OCI-LY7 (cell line): ENCODE measurements at regions not wholly inside any gene's neighbourhood (a gene's known extent, or its start where the extent isn't known, plus 50 kb on each side); places are given as distances from the start of the nearest gene placed in this dataset.

Experiments
- BruUV-seq: library from RNA; stranded (reverse); fragments of 400-500 nt; replicated peaks from 2 replicates; lab custom pipeline; 2021; lab: Mats Ljungman, UMichigan
- CTCF ChIA-PET: fragments of 300-600 bp; sonication (Branson Sonifier 250); formaldehyde crosslinking; loops from one replicate; lab custom pipeline; 2022; ENCODE audit warnings: antibody characterized with exemption; ENCODE audit not compliant: unreplicated experiment; lab: Charles Lee
- POLR2A ChIA-PET: fragments of 300-600 bp; sonication (Branson Sonifier 250); formaldehyde crosslinking; loops from one replicate; lab custom pipeline; 2022; ENCODE audit warnings: antibody characterized with exemption; lab: Charles Lee
- DNase-seq: peaks from one replicate; pipeline ENCODE4 v3.0.0-alpha.2; 2015; ENCODE audit warnings: low spot score
- H2AFZ ChIP-seq: fragments of 200-600 bp; sonication (generic), shearing (Covaris generic); 2 replicates; pipeline ENCODE4 v1.6.1; 2014; ENCODE audit warnings: mild to moderate bottlenecking, antibody characterized with exemption, low read length, moderate library complexity
- H3K27ac ChIP-seq: fragments of 200-600 bp; sonication (generic); 2 replicates; pipeline ENCODE4 v1.5.1; 2014; ENCODE audit warnings: mixed run types, low read depth, mild to moderate bottlenecking, moderate library complexity, low read length, inconsistent platforms; ENCODE audit not compliant: poor library complexity, severe bottlenecking
- H3K36me3 ChIP-seq: fragments of 200-600 bp; sonication (generic); 2 replicates; pipeline ENCODE4 v1.6.1; 2014; ENCODE audit warnings: mild to moderate bottlenecking, antibody characterized with exemption, low read length, moderate library complexity, mixed read lengths; ENCODE audit not compliant: insufficient read depth
- H3K4me1 ChIP-seq: fragments of 200-600 bp; sonication (generic); 2 replicates; pipeline ENCODE4 v1.5.1; 2014; ENCODE audit warnings: mild to moderate bottlenecking, low read length; ENCODE audit not compliant: insufficient read depth, poor library complexity, severe bottlenecking
- H3K4me2 ChIP-seq: fragments of 200-600 bp; sonication (generic); 2 replicates; pipeline ENCODE4 v1.6.1; 2014; ENCODE audit warnings: mild to moderate bottlenecking, low read length
- H3K4me3 ChIP-seq: fragments of 200-600 bp; sonication (generic); 2 replicates; pipeline ENCODE4 v1.5.1; 2014; ENCODE audit warnings: mild to moderate bottlenecking, low read depth, low read length; ENCODE audit not compliant: poor library complexity, severe bottlenecking
- H3K79me2 ChIP-seq: fragments of 200-600 bp; sonication (generic); 2 replicates; pipeline ENCODE4 v1.6.1; 2016; ENCODE audit warnings: low read depth, mild to moderate bottlenecking, low read length, moderate library complexity, mixed read lengths; ENCODE audit not compliant: insufficient read depth
- H3K9me2 ChIP-seq: fragments of 200-600 bp; sonication (generic); 2 replicates; pipeline ENCODE4 v1.6.1; 2016; ENCODE audit warnings: mild to moderate bottlenecking, low read length, mixed read lengths; ENCODE audit not compliant: insufficient read depth
- H3K9me3 ChIP-seq: fragments of 200-600 bp; sonication (generic); 2 replicates; pipeline ENCODE4 v1.6.1; 2014; ENCODE audit warnings: mild to moderate bottlenecking, mixed run types, low read length, mixed read lengths
- H4K20me1 ChIP-seq: fragments of 200-600 bp; sonication (generic); 2 replicates; pipeline ENCODE4 v1.6.1; 2014; ENCODE audit warnings: mild to moderate bottlenecking, antibody characterized with exemption, low read length, moderate library complexity, mixed read lengths; ENCODE audit not compliant: insufficient read depth
- CTCF ChIP-seq: fragments of 200-600 bp; sonication (generic); conservative IDR thresholded peaks from 2 replicates; pipeline ENCODE4 v1.5.1; 2014; ENCODE audit warnings: mild to moderate bottlenecking, antibody characterized with exemption, low read length, moderate library complexity, mixed read lengths
- EZH2phosphoT487 ChIP-seq: fragments of 200-600 bp; sonication (generic); IDR thresholded peaks from 2 replicates; pipeline ENCODE4 v1.6.1; 2018; ENCODE audit warnings: low read depth, borderline replicate concordance, mild to moderate bottlenecking, mixed run types, antibody characterized with exemption, low read length, moderate library complexity, mixed read lengths
- intact Hi-C: fragments of 100-400 bp; cut with micrococcal nuclease; formaldehyde crosslinking; loops from one replicate; pipeline ENCODE4 v1.10.0; 2022; ENCODE audit not compliant: unreplicated experiment

- ChIA-PET CTCF (no interaction called here), POLR2A (no interaction called here)
- intact Hi-C loops: no loop called here
- Histone ChIP-seq H4K20me1 (no peaks in the 10 kb centered on the region), H3K79me2 (no peaks in the 10 kb centered on the region), H3K4me1 (no peaks in the 10 kb centered on the region), H3K9me2 (no peaks in the 10 kb centered on the region), H2AFZ (no peak overlapping the region), H3K9me3 (no peaks in the 10 kb centered on the region), H3K4me3 (no peak overlapping the region), H3K36me3 (no peaks in the 10 kb centered on the region), H3K27ac (no peak overlapping the region), H3K4me2 (no peak overlapping the region)
- no TSS peak for BruUV-seq
- TF ChIP-seq CTCF (no peak), EZH2phosphoT487 (no peak)
- no peak for DNase-seq
Measured at GRCh38 chr6:68476611-68477010, 158.5 kb upstream of the ADGRB3 start.

- CTCF ChIA-PET: no interaction called here
- BruUV-seq: no TSS peak
- H4K20me1 ChIP-seq: no peaks in the 10 kb centered on the region
Measured at GRCh38 chr6:68473433-68474210, 161.5 kb upstream of the ADGRB3 start.

More at GRCh38 chr6:68473433-68474210, 161.5 kb upstream of the ADGRB3 start:
- no peak for TF ChIP-seq CTCF
- TF ChIP-seq EZH2phosphoT487: no peak
- no peak overlapping the region for H3K4me3 ChIP-seq
- H3K4me1 ChIP-seq: no peaks in the 10 kb centered on the region
- no peaks in the 10 kb centered on the region for H3K36me3 ChIP-seq
- H3K9me2 ChIP-seq: no peaks in the 10 kb centered on the region
- no peak overlapping the region for H3K4me2 ChIP-seq
- intact Hi-C loops: no loop called here
- no peak overlapping the region for H3K27ac ChIP-seq
- H3K79me2 ChIP-seq: no peaks in the 10 kb centered on the region
- no peak for DNase-seq
- H2AFZ ChIP-seq: no peak overlapping the region
- no peaks in the 10 kb centered on the region for H3K9me3 ChIP-seq
- POLR2A ChIA-PET: no interaction called here
